CD8-positive, alpha-beta memory T cell (primary cell): ENCODE measurements at regions not wholly inside any gene's neighbourhood (a gene's known extent, or its start where the extent isn't known, plus 50 kb on each side); places are given as distances from the start of the nearest gene placed in this dataset.

Experiments used
- CTCF ChIA-PET: fragments of 350-600 bp; sonication (Branson Sonifier 250); formaldehyde crosslinking; loops from one replicate; lab custom pipeline; 2021; ENCODE audit warnings: antibody characterized with exemption; lab: Charles Lee
- POLR2A ChIA-PET: fragments of 350-600 bp; sonication (Branson Sonifier 250); formaldehyde crosslinking; loops from one replicate; lab custom pipeline; 2021; ENCODE audit warnings: antibody characterized with exemption; lab: Charles Lee
- DNase-seq, 5 donors: peaks; one replicate each; pipeline versions ENCODE4 v3.0.0 to v3.0.0-alpha.2; 2020 to 2022; ENCODE audit warnings: mixed read lengths in 1 of 5
- H3K27ac ChIP-seq: one replicate; pipeline ENCODE4 v1.7.0; 2013; ENCODE audit warnings: low read depth, mild to moderate bottlenecking, low read length, moderate library complexity
- H3K27me3 ChIP-seq: 2 replicates; pipeline ENCODE4 v1.7.0; 2013; ENCODE audit warnings: low read length, mild to moderate bottlenecking; ENCODE audit not compliant: insufficient read depth, poor library complexity, severe bottlenecking
- H3K36me3 ChIP-seq: 2 replicates; pipeline ENCODE4 v1.7.0; 2013; ENCODE audit warnings: mild to moderate bottlenecking, low read length, moderate library complexity; ENCODE audit not compliant: insufficient read depth
- H3K4me1 ChIP-seq: 2 replicates; pipeline ENCODE4 v1.7.0; 2013; ENCODE audit warnings: mild to moderate bottlenecking, low read length, moderate library complexity; ENCODE audit not compliant: insufficient read depth
- H3K4me3 ChIP-seq: 2 replicates; pipeline ENCODE4 v1.7.0; 2013; ENCODE audit warnings: mild to moderate bottlenecking, low read length
- H3K9me3 ChIP-seq: 2 replicates; pipeline ENCODE4 v1.7.0; 2013; ENCODE audit warnings: mild to moderate bottlenecking, low read length
- H3K27ac Mint-ChIP-seq, 8 donors: one replicate each; pipeline ENCODE4 v1.8.0; 2020 to 2021; ENCODE audit warnings: mixed read lengths in 8 of 8, mild to moderate bottlenecking in 6 of 8, inconsistent platforms in 3 of 8, moderate library complexity in 3 of 8
- H3K27me3 Mint-ChIP-seq, 2 donors: one replicate each; pipeline ENCODE4 v1.8.0; 2020 to 2021; ENCODE audit warnings: mixed read lengths in 2 of 2, mild to moderate bottlenecking in 1 of 2, moderate library complexity in 1 of 2
- H3K36me3 Mint-ChIP-seq, 3 donors: one replicate each; pipeline ENCODE4 v1.8.0; 2020 to 2021; ENCODE audit warnings: mixed read lengths in 3 of 3, inconsistent platforms in 1 of 3, mild to moderate bottlenecking in 1 of 3
- H3K4me1 Mint-ChIP-seq, 3 donors: one replicate each; pipeline ENCODE4 v1.8.0; 2020 to 2021; ENCODE audit warnings: mixed read lengths in 3 of 3, inconsistent platforms in 1 of 3, mild to moderate bottlenecking in 1 of 3
- H3K4me3 Mint-ChIP-seq, 7 donors: one replicate each; pipeline ENCODE4 v1.8.0; 2020 to 2021; ENCODE audit warnings: mixed read lengths in 7 of 7, mild to moderate bottlenecking in 6 of 7, moderate library complexity in 4 of 7, inconsistent platforms in 2 of 7
- H3K9me3 Mint-ChIP-seq, 5 donors: one replicate each; pipeline ENCODE4 v1.8.0; 2020 to 2022; ENCODE audit warnings: mixed read lengths in 5 of 5, mild to moderate bottlenecking in 3 of 5, moderate library complexity in 2 of 5, inconsistent platforms in 1 of 5

- Histone ChIP-seq H3K36me3 (no peaks in the 10 kb centered on the region), H3K4me1 (no peaks in the 10 kb centered on the region), H3K4me3 (no peak overlapping the region), H3K27ac (no peak overlapping the region), H3K27me3 (no peaks in the 10 kb centered on the region), H3K9me3 (no peaks in the 10 kb centered on the region)
- no peaks in the 10 kb centered on the region for H3K9me3 Mint-ChIP-seq
- no peak for DNase-seq
- H3K36me3 Mint-ChIP-seq: no peaks in the 10 kb centered on the region
- POLR2A ChIA-PET: no interaction called here
- no peaks in the 10 kb centered on the region for H3K4me1 Mint-ChIP-seq
- H3K4me3 Mint-ChIP-seq: no peak overlapping the region
- CTCF ChIA-PET: no interaction called here
- H3K27me3 Mint-ChIP-seq: no peaks in the 10 kb centered on the region
- H3K27ac Mint-ChIP-seq: no peak overlapping the region
These were observed 279.9 kb upstream of the CITED2 start for GRCh38 chr6:139654309-139654708.

- Mint-ChIP-seq H3K4me1 (no peaks in the 10 kb centered on the region), H3K36me3 (no peaks in the 10 kb centered on the region), H3K27me3 (no peaks in the 10 kb centered on the region), H3K4me3 (no peak overlapping the region), H3K27ac (no peak overlapping the region), H3K9me3 (no peaks in the 10 kb centered on the region)
- no peaks in the 10 kb centered on the region for H3K27me3 ChIP-seq
- H3K27ac ChIP-seq: no peak overlapping the region
- H3K4me1 ChIP-seq: no peaks in the 10 kb centered on the region
- H3K4me3 ChIP-seq: no peak overlapping the region
- CTCF ChIA-PET: interaction anchor here (0.5 kb wide), 1 partner anchor 103 kb away, joined by 4 read pairs; no protein-coding TSS in a partner anchor
- H3K9me3 ChIP-seq: no peaks in the 10 kb centered on the region
- H3K36me3 ChIP-seq: no peaks in the 10 kb centered on the region
- POLR2A ChIA-PET: no interaction called here
- no peak for DNase-seq
These were observed 278.7 kb upstream of the CITED2 start for GRCh38 chr6:139653111-139653510.

- peaks cover 0 to 8% (median 0%) of the 10 kb centered on the region in 3 donors for H3K36me3 Mint-ChIP-seq
- H3K27me3 ChIP-seq: no peaks in the 10 kb centered on the region
- POLR2A ChIA-PET: no interaction called here
These were observed 276.5 kb upstream of the CITED2 start for GRCh38 chr6:139650941-139651340.

GRCh38 chr6:139649732-139650131 lies 275.3 kb upstream of the CITED2 start:
- Mint-ChIP-seq H3K4me1 (no peaks in the 10 kb centered on the region), H3K27me3 (peaks cover 0 to 1% of the 10 kb centered on the region in 2 donors), H3K4me3 (no peak overlapping the region), H3K9me3 (peaks cover 0 to 4% (median 0%) of the 10 kb centered on the region in 5 donors), H3K27ac (no peak overlapping the region), H3K36me3 (peaks cover 0 to 8% (median 0%) of the 10 kb centered on the region in 3 donors)
- no peak overlapping the region for H3K4me3 ChIP-seq
- H3K27ac ChIP-seq: no peak overlapping the region
- H3K27me3 ChIP-seq: no peaks in the 10 kb centered on the region
- H3K9me3 ChIP-seq: no peaks in the 10 kb centered on the region
- H3K36me3 ChIP-seq: no peaks in the 10 kb centered on the region
- ChIA-PET CTCF (no interaction called here), POLR2A (no interaction called here)
- no peaks in the 10 kb centered on the region for H3K4me1 ChIP-seq
- DNase-seq: no peak

More at GRCh38 chr6:139650941-139651340, 276.5 kb upstream of the CITED2 start:
- Histone ChIP-seq H3K27ac (no peak overlapping the region), H3K4me3 (no peak overlapping the region), H3K4me1 (no peaks in the 10 kb centered on the region), H3K36me3 (no peaks in the 10 kb centered on the region), H3K9me3 (no peaks in the 10 kb centered on the region)
- H3K27ac Mint-ChIP-seq: no peak overlapping the region
- H3K4me1 Mint-ChIP-seq: no peaks in the 10 kb centered on the region
- H3K4me3 Mint-ChIP-seq: no peak overlapping the region
- CTCF ChIA-PET: no interaction called here
- H3K27me3 Mint-ChIP-seq: no peaks in the 10 kb centered on the region
- DNase-seq: no peak
- peaks cover 0 to 4% (median 0%) of the 10 kb centered on the region in 5 donors for H3K9me3 Mint-ChIP-seq

GRCh38 chr6:139649128-139649527 lies 274.7 kb upstream of the CITED2 start:
- POLR2A ChIA-PET: no interaction called here
- Histone ChIP-seq H3K9me3 (no peaks in the 10 kb centered on the region), H3K27ac (no peak overlapping the region), H3K4me1 (no peaks in the 10 kb centered on the region), H3K4me3 (no peak overlapping the region), H3K27me3 (no peaks in the 10 kb centered on the region), H3K36me3 (no peaks in the 10 kb centered on the region)
- H3K27ac Mint-ChIP-seq: no peak overlapping the region
- H3K27me3 Mint-ChIP-seq: peaks cover 0 to 2% of the 10 kb centered on the region in 2 donors
- H3K4me1 Mint-ChIP-seq: no peaks in the 10 kb centered on the region
- peaks cover 0 to 8% (median 0%) of the 10 kb centered on the region in 3 donors for H3K36me3 Mint-ChIP-seq
- H3K4me3 Mint-ChIP-seq: no peak overlapping the region
- no peak for DNase-seq
- CTCF ChIA-PET: no interaction called here
- H3K9me3 Mint-ChIP-seq: peaks cover 0 to 4% (median 0%) of the 10 kb centered on the region in 5 donors

GRCh38 chr6:139648430-139649000 lies 274.1 kb upstream of the CITED2 start:
- no peak overlapping the region for H3K4me3 ChIP-seq
- no peaks in the 10 kb centered on the region for H3K4me1 ChIP-seq
- Mint-ChIP-seq H3K9me3 (peaks cover 0 to 4% (median 0%) of the 10 kb centered on the region in 5 donors), H3K4me3 (no peak overlapping the region), H3K4me1 (no peaks in the 10 kb centered on the region), H3K36me3 (peaks cover 0 to 8% (median 0%) of the 10 kb centered on the region in 3 donors), H3K27ac (peak overlapping the region in 2 of 8 donors; percentile 27 to 70), H3K27me3 (peaks cover 0 to 2% of the 10 kb centered on the region in 2 donors)
- H3K36me3 ChIP-seq: no peaks in the 10 kb centered on the region
- no peak for DNase-seq
- H3K27ac ChIP-seq: peak overlapping the region; percentile 51
- H3K27me3 ChIP-seq: no peaks in the 10 kb centered on the region
- ChIA-PET CTCF (no interaction called here), POLR2A (no interaction called here)
- H3K9me3 ChIP-seq: no peaks in the 10 kb centered on the region

GRCh38 chr6:139647841-139648240 lies 273.4 kb upstream of the CITED2 start:
- no peak for DNase-seq
- Histone ChIP-seq H3K4me3 (no peak overlapping the region), H3K27me3 (no peaks in the 10 kb centered on the region), H3K9me3 (no peaks in the 10 kb centered on the region), H3K27ac (peak overlapping the region; percentile 15), H3K4me1 (no peaks in the 10 kb centered on the region), H3K36me3 (no peaks in the 10 kb centered on the region)
- H3K27me3 Mint-ChIP-seq: peaks cover 0 to 2% of the 10 kb centered on the region in 2 donors
- H3K4me1 Mint-ChIP-seq: no peaks in the 10 kb centered on the region
- CTCF ChIA-PET: no interaction called here
- H3K4me3 Mint-ChIP-seq: no peak overlapping the region
- POLR2A ChIA-PET: no interaction called here
- H3K9me3 Mint-ChIP-seq: peaks cover 0 to 4% (median 0%) of the 10 kb centered on the region in 5 donors
- peak overlapping the region in 1 of 8 donors; percentile 70 for H3K27ac Mint-ChIP-seq
- H3K36me3 Mint-ChIP-seq: peaks cover 0 to 8% (median 0%) of the 10 kb centered on the region in 3 donors

GRCh38 chr6:139647016-139647415 lies 272.6 kb upstream of the CITED2 start:
- Mint-ChIP-seq H3K27me3 (peaks cover 0 to 2% of the 10 kb centered on the region in 2 donors), H3K9me3 (peaks cover 0 to 4% (median 0%) of the 10 kb centered on the region in 5 donors), H3K4me1 (no peaks in the 10 kb centered on the region), H3K36me3 (peaks cover 0 to 8% (median 0%) of the 10 kb centered on the region in 3 donors), H3K4me3 (no peak overlapping the region), H3K27ac (no peak overlapping the region)
- H3K4me3 ChIP-seq: no peak overlapping the region
- no peaks in the 10 kb centered on the region for H3K9me3 ChIP-seq
- H3K27ac ChIP-seq: no peak overlapping the region
- CTCF ChIA-PET: no interaction called here
- no peaks in the 10 kb centered on the region for H3K27me3 ChIP-seq
- H3K36me3 ChIP-seq: no peaks in the 10 kb centered on the region
- no peaks in the 10 kb centered on the region for H3K4me1 ChIP-seq
- POLR2A ChIA-PET: no interaction called here
- no peak for DNase-seq
